Endothelial cell of umbilical vein (primary cell): ENCODE measurements at regions not wholly inside any gene's neighbourhood (a gene's known extent, or its start where the extent isn't known, plus 50 kb on each side); places are given as distances from the start of the nearest gene placed in this dataset.

ENCODE experiments used
- BruUV-seq: library from RNA; stranded (reverse); fragments of 400-500 nt; replicated peaks from 2 replicates; lab custom pipeline; 2021; lab: Mats Ljungman, UMichigan
- CTCF ChIA-PET: fragments of 300-600, 350-600 bp; sonication (Branson Sonifier 250); formaldehyde crosslinking; loops from one replicate; lab custom pipeline; 2021; ENCODE audit warnings: antibody characterized with exemption, inconsistent platforms; lab: Charles Lee
- POLR2A ChIA-PET: fragments of 300-600, 350-600 bp; sonication (Branson Sonifier 250); formaldehyde crosslinking; loops from one replicate; lab custom pipeline; 2021; ENCODE audit warnings: antibody characterized with exemption, inconsistent platforms; lab: Charles Lee
- DNase-seq: peaks from one replicate; pipeline ENCODE4 v3.0.0-alpha.2; 2011; ENCODE audit warnings: low read depth, low spot score
- FAIRE-seq: peaks from 2 replicates; lab custom pipeline; 2011; peaks lifted over from hg19 to GRCh38; lab: Jason Lieb, UNC
- H2AFZ ChIP-seq: 2 replicates; pipeline ENCODE4 v1.6.0; 2012; ENCODE audit warnings: low read depth, low read length, control low read depth, inconsistent platforms
- H3K27ac ChIP-seq: 2 replicates; pipeline ENCODE4 v1.5.1; 2011; ENCODE audit warnings: low read depth, mild to moderate bottlenecking, control low read depth, low read length, moderate library complexity; ENCODE audit not compliant: insufficient read depth
- H3K27me3 ChIP-seq, 2 experiments: 2 replicates each; pipeline versions ENCODE4 v1.6.0 to v1.6.1; 2011; ENCODE audit warnings: low read length in 2 of 2, mixed read lengths in 1 of 2; ENCODE audit not compliant: control insufficient read depth in 2 of 2, insufficient read depth in 2 of 2
- H3K36me3 ChIP-seq, 2 experiments: 2 replicates in 1 of 2; 3 replicates in 1 of 2; pipeline ENCODE4 v1.5.1; 2011; ENCODE audit warnings: low read length in 2 of 2, mild to moderate bottlenecking in 1 of 2, moderate library complexity in 1 of 2; ENCODE audit not compliant: control insufficient read depth in 2 of 2, insufficient read depth in 2 of 2; ENCODE audit errors: extremely low read depth in 1 of 2
- H3K4me1 ChIP-seq: 3 replicates; pipeline ENCODE4 v1.5.1; 2011; ENCODE audit warnings: mild to moderate bottlenecking, low read length; ENCODE audit not compliant: control insufficient read depth, insufficient read depth; ENCODE audit errors: extremely low read depth
- H3K4me2 ChIP-seq: 2 replicates; pipeline ENCODE4 v1.6.1; 2011; ENCODE audit warnings: low read length, control low read depth, mixed read lengths; ENCODE audit not compliant: insufficient read depth
- H3K4me3 ChIP-seq, 3 experiments: fragments of 200-600 bp in 1 of 3; sonication (generic), shearing (Covaris generic) in 1 of 3; replicated peaks in 1 of 3; 2 replicates each; pipeline ENCODE4 v1.5.1; 2011 to 2016; ENCODE audit warnings: control low read depth in 3 of 3, low read length in 3 of 3, mild to moderate bottlenecking in 2 of 3, inconsistent platforms in 1 of 3, low read depth in 1 of 3, moderate library complexity in 1 of 3; ENCODE audit not compliant: insufficient read depth in 1 of 3
- H3K79me2 ChIP-seq: 2 replicates; pipeline ENCODE4 v1.6.0; 2012; ENCODE audit warnings: low read length, inconsistent platforms; ENCODE audit not compliant: control insufficient read depth, insufficient read depth
- H3K9ac ChIP-seq: replicated peaks from 2 replicates; pipeline ENCODE3; 2011; ENCODE audit warnings: low read length, control low read depth; ENCODE audit not compliant: insufficient read depth; ENCODE audit errors: extremely low read depth
- H3K9me1 ChIP-seq: replicated peaks from 3 replicates; pipeline ENCODE4 v1.6.0; 2011; ENCODE audit warnings: mild to moderate bottlenecking, low read length; ENCODE audit not compliant: control insufficient read depth, insufficient read depth; ENCODE audit errors: extremely low read depth
- H3K9me3 ChIP-seq: replicated peaks from 2 replicates; pipeline ENCODE4 v1.5.1; 2012; ENCODE audit warnings: low read length, inconsistent platforms; ENCODE audit not compliant: control insufficient read depth, insufficient read depth
- H4K20me1 ChIP-seq: replicated peaks from 2 replicates; pipeline ENCODE3; 2011; ENCODE audit warnings: mild to moderate bottlenecking, low read length; ENCODE audit not compliant: control insufficient read depth, insufficient read depth; ENCODE audit errors: extremely low read depth
- EZH2 ChIP-seq: IDR thresholded peaks from 2 replicates; pipeline ENCODE4 v1.6.1; 2012; ENCODE audit warnings: borderline replicate concordance, low read depth, mild to moderate bottlenecking, moderate library complexity, low read length, inconsistent platforms; ENCODE audit not compliant: severe bottlenecking
- FOS ChIP-seq: IDR thresholded peaks from 2 replicates; pipeline ENCODE4 v1.6.1; 2011; ENCODE audit warnings: mild to moderate bottlenecking, low read length, moderate library complexity, borderline replicate concordance; ENCODE audit not compliant: insufficient read depth
- GATA2 ChIP-seq: IDR thresholded peaks from 2 replicates; pipeline ENCODE4 v1.7.0; 2011; ENCODE audit warnings: low read depth, mild to moderate bottlenecking, moderate library complexity, mixed read lengths, low read length; ENCODE audit not compliant: insufficient read length, insufficient read depth
- MYC ChIP-seq: IDR thresholded peaks from one replicate; pipeline ENCODE4 v1.6.1; 2011; ENCODE audit warnings: mild to moderate bottlenecking, low read depth, low read length
- POLR2AphosphoS5 ChIP-seq: IDR thresholded peaks from 2 replicates; pipeline ENCODE4 v1.6.1; 2012; ENCODE audit warnings: low read depth, mild to moderate bottlenecking, control low read depth, low read length, moderate library complexity; ENCODE audit not compliant: insufficient read depth
- dilution Hi-C: fragments of 300-500 bp; cut with MboI; formaldehyde crosslinking; loops from one replicate; pipeline ENCODE4 v1.15.0; 2019; ENCODE audit warnings: low sequenced_read_pairs; ENCODE audit not compliant: extremely low pct_ligation_motif_present
- intact Hi-C: fragments of 100-400 bp; cut with micrococcal nuclease; formaldehyde crosslinking; loops from one replicate; pipeline ENCODE4 v1.10.0; 2022
- TF ChIP-seq, protein P1 (sequence below), 2 donors: IDR thresholded peaks; 1 replicate in 1 of 2; 2 replicates in 1 of 2; pipeline ENCODE4 v1.5.1; 2011; ENCODE audit warnings: low read length in 2 of 2, mild to moderate bottlenecking in 2 of 2, moderate library complexity in 2 of 2, control low read depth in 1 of 2, inconsistent platforms in 1 of 2, low read depth in 1 of 2; ENCODE audit not compliant: insufficient read depth in 1 of 2; ENCODE audit errors: extremely low read depth in 1 of 2
- TF ChIP-seq, protein P2 (sequence below): IDR thresholded peaks from 2 replicates; pipeline ENCODE4 v1.6.1; 2011; ENCODE audit not compliant: insufficient read depth, insufficient read length

DNA sequence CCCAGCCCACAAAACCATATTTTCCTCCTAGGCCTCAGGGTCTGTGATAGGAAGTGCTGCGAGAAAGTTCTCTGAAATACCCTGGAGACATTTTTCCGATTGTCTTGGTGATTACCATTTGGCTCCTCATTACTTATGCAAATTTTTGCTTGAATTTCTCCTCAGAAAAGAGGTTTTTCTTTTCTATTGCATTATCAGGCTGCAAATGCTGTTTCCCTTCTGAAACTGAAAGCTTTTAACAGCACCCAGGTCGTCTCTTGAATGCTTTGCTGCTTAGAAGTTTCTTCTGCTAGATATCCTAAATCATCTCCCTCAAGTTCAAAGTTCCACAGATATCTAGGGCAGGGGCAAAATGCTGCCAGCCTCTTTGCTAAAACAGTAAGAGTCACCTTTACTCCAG lies 434.2 kb downstream of the PCDH20 start:
- no peak for DNase-seq
- H3K4me3 ChIP-seq = no peak overlapping the region
- no peak overlapping the region for H2AFZ ChIP-seq
- dilution Hi-C loops = no loop called here
- CTCF ChIA-PET = no interaction called here
- BruUV-seq = no TSS peak
- no peak overlapping the region for H3K9ac ChIP-seq
- H3K9me1 ChIP-seq = no peaks in the 10 kb centered on the region
- no peaks in the 10 kb centered on the region for H3K9me3 ChIP-seq
- no peak for FAIRE-seq
- POLR2A ChIA-PET = no interaction called here
- H3K4me2 ChIP-seq = no peak overlapping the region
- H4K20me1 ChIP-seq = no peaks in the 10 kb centered on the region
- TF ChIP-seq FOS = no peak
- TF ChIP-seq, protein P1, sequence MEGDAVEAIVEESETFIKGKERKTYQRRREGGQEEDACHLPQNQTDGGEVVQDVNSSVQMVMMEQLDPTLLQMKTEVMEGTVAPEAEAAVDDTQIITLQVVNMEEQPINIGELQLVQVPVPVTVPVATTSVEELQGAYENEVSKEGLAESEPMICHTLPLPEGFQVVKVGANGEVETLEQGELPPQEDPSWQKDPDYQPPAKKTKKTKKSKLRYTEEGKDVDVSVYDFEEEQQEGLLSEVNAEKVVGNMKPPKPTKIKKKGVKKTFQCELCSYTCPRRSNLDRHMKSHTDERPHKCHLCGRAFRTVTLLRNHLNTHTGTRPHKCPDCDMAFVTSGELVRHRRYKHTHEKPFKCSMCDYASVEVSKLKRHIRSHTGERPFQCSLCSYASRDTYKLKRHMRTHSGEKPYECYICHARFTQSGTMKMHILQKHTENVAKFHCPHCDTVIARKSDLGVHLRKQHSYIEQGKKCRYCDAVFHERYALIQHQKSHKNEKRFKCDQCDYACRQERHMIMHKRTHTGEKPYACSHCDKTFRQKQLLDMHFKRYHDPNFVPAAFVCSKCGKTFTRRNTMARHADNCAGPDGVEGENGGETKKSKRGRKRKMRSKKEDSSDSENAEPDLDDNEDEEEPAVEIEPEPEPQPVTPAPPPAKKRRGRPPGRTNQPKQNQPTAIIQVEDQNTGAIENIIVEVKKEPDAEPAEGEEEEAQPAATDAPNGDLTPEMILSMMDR (IDR thresholded peaks at IDR 0.05; ENCODE audit: extremely low read depth in 1 of 2, insufficient read depth in 1 of 2, low read depth in 1 of 2, low read length in 2 of 2) = no peak
- H3K36me3 ChIP-seq = no peaks in the 10 kb centered on the region
- no peak overlapping the region for H3K27ac ChIP-seq
- no peaks in the 10 kb centered on the region for H3K27me3 ChIP-seq
- no peaks in the 10 kb centered on the region for H3K4me1 ChIP-seq
- no peaks in the 10 kb centered on the region for H3K79me2 ChIP-seq
- intact Hi-C loops = no loop called here

DNA sequence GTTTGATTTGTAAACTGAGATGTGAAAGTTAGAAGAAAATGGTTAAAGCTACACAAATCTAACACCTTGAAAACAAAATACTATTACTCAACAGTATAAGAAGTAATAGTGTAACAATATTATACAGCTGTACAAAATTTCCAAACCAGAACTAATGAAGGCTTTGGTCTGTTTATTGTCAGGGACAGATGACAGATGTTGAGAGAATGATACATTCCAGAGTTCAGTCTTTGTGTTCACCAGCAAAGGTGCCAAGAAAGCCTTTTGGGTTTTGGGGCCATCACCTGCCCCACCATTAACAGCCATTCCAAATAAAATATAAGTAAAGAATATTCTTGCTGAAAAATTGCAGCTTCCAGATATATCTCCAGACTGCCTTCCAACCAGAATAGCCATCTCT lies 439.3 kb downstream of the PCDH20 start:
- Histone ChIP-seq H3K36me3 (no peaks in the 10 kb centered on the region), H3K9ac (no peak overlapping the region), H3K9me3 (no peaks in the 10 kb centered on the region), H2AFZ (no peak overlapping the region), H3K9me1 (no peaks in the 10 kb centered on the region), H4K20me1 (no peaks in the 10 kb centered on the region), H3K27me3 (no peaks in the 10 kb centered on the region), H3K79me2 (no peaks in the 10 kb centered on the region), H3K4me2 (no peak overlapping the region), H3K4me1 (no peaks in the 10 kb centered on the region), H3K27ac (no peak overlapping the region), H3K4me3 (no peak overlapping the region)
- DNase-seq = no peak
- ChIA-PET CTCF (no interaction called here), POLR2A (no interaction called here)
- no peak for TF ChIP-seq EZH2
- TF ChIP-seq FOS = no peak
- TF ChIP-seq, protein P2, sequence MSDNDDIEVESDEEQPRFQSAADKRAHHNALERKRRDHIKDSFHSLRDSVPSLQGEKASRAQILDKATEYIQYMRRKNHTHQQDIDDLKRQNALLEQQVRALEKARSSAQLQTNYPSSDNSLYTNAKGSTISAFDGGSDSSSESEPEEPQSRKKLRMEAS = no peak
- no peak for TF ChIP-seq POLR2AphosphoS5
- no peak for TF ChIP-seq MYC
- no peak for TF ChIP-seq GATA2
- dilution Hi-C loops = no loop called here
- no peak for FAIRE-seq
- intact Hi-C loops = no loop called here
- no TSS peak for BruUV-seq
